ENCODE measurements at regions not wholly inside any gene's neighbourhood (a gene's known extent, or its start where the extent isn't known, plus 50 kb on each side); places are given as distances from the start of the nearest gene placed in this dataset.
A peak's percentile ranks its signal among the peaks of the same experiment; 100 is the strongest.

- WGBS, 2 donors = 81 to 98% methylated on average over 6 of the region's 6 CpGs
- Histone ChIP-seq H3K4me3 (no peak overlapping the region), H3K27me3 (no peaks in the 10 kb centered on the region), H3K4me1 (peaks cover 0 to 26% (median 9%) of the 10 kb centered on the region in 3 donors), H3K36me3 (no peaks in the 10 kb centered on the region), H3K9me3 (no peaks in the 10 kb centered on the region), H3K27ac (no peak overlapping the region)
- intact Hi-C loops (cut with DNase I) = no loop called here
- TF ChIP-seq POLR2A (IDR thresholded peaks at IDR 0.05) (no peak), CTCF (IDR thresholded peaks at IDR 0.05) (no peak)
- DNase-seq = no peak
Measured at GRCh38 chr2:173664513-173664910, 300.7 kb downstream of the SP3 start.

- H3K4me3 ChIP-seq = no peak overlapping the region
- peak overlapping the region in 3 of 4 donors; percentile 48 to 78 (median 52) for H3K27ac ChIP-seq
- H3K27me3 ChIP-seq = no peaks in the 10 kb centered on the region
- TF ChIP-seq CTCF (IDR thresholded peaks at IDR 0.05) (no peak), POLR2A (IDR thresholded peaks at IDR 0.05) (no peak)
- peaks cover 0 to 30% (median 9%) of the 10 kb centered on the region in 3 donors for H3K4me1 ChIP-seq
- intact Hi-C loops (cut with DNase I) = no loop called here
- H3K9me3 ChIP-seq = no peaks in the 10 kb centered on the region
- no peaks in the 10 kb centered on the region for H3K36me3 ChIP-seq
- DNase-seq = no peak
- WGBS, 2 donors = 54 to 67% methylated on average over 8 of the region's 8 CpGs
Measured at GRCh38 chr2:173666171-173666888, 298.8 kb downstream of the SP3 start.

GRCh38 chr2:173667014-173667413 lies 298.2 kb downstream of the SP3 start:
- no peaks in the 10 kb centered on the region for H3K9me3 ChIP-seq
- H3K27ac ChIP-seq = peak overlapping the region; percentile 44 to 78 (median 62)
- H3K4me1 ChIP-seq = peaks cover 0 to 30% (median 9%) of the 10 kb centered on the region in 3 donors
- no peak for DNase-seq
- intact Hi-C loops (cut with DNase I) = no loop called here
- H3K36me3 ChIP-seq = no peaks in the 10 kb centered on the region
- H3K27me3 ChIP-seq = no peaks in the 10 kb centered on the region
- no peak overlapping the region for H3K4me3 ChIP-seq
- 16 to 32% methylated on average over 3 of the region's 3 CpGs for WGBS, 2 donors
- TF ChIP-seq POLR2A (IDR thresholded peaks at IDR 0.05) (no peak), CTCF (IDR thresholded peaks at IDR 0.05) (no peak)

GRCh38 chr2:173667415-173667814 lies 297.8 kb downstream of the SP3 start:
- peak overlapping the region; percentile 44 to 78 (median 62) for H3K27ac ChIP-seq
- no peaks in the 10 kb centered on the region for H3K36me3 ChIP-seq
- DNase-seq = no peak
- 76 to 80% methylated on average over 2 of the region's 2 CpGs for WGBS, 2 donors
- H3K4me3 ChIP-seq = no peak overlapping the region
- H3K27me3 ChIP-seq = no peaks in the 10 kb centered on the region
- intact Hi-C loops (cut with DNase I) = no loop called here
- no peaks in the 10 kb centered on the region for H3K9me3 ChIP-seq
- no peak for TF ChIP-seq CTCF (IDR thresholded peaks at IDR 0.05)
- TF ChIP-seq POLR2A (IDR thresholded peaks at IDR 0.05) = no peak
- peaks cover 0 to 30% (median 9%) of the 10 kb centered on the region in 3 donors for H3K4me1 ChIP-seq

- H3K27me3 ChIP-seq = no peaks in the 10 kb centered on the region
- no peak for DNase-seq
- H3K4me3 ChIP-seq = no peak overlapping the region
- TF ChIP-seq CTCF (IDR thresholded peaks at IDR 0.05) = no peak
- TF ChIP-seq POLR2A (IDR thresholded peaks at IDR 0.05) = no peak
- H3K27ac ChIP-seq = peak overlapping the region in 3 of 4 donors; percentile 18 to 44 (median 20)
- no peaks in the 10 kb centered on the region for H3K9me3 ChIP-seq
- 30 to 50% methylated on average over 1 of the region's 1 CpG for WGBS, 2 donors
- H3K4me1 ChIP-seq = peaks cover 0 to 30% (median 9%) of the 10 kb centered on the region in 3 donors
- no peaks in the 10 kb centered on the region for H3K36me3 ChIP-seq
- intact Hi-C loops (cut with DNase I) = no loop called here
Measured at GRCh38 chr2:173669271-173669853, 295.8 kb downstream of the SP3 start.
